Suppressor macrophage (primary cell): ENCODE measurements at regions not wholly inside any gene's neighbourhood (a gene's known extent, or its start where the extent isn't known, plus 50 kb on each side); places are given as distances from the start of the nearest gene placed in this dataset.

Experiments used
- DNase-seq, 4 experiments: peaks; one replicate each; pipeline ENCODE4 v3.0.0-alpha.2; 2020 to 2022

DNA sequence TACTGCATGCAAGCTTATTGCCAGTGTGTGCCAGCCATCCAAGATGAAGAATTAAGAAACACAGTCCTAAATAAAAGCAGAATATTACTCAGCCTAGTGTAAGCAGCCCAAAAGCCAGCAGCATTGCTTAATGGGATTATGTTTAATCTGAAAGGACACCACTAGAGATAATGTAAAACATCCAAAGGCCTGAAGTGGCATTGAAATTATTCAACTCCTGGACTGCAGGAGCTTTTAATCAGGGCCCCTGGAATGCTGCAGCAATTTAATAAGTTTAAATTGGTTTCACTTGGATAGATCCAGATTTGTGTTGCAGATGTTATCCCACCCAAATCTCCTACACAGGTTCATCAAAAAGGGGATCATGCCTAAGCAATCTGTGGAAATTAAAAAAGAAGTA lies 193.0 kb downstream of the C12orf50 start:
- no peak for DNase-seq

DNA sequence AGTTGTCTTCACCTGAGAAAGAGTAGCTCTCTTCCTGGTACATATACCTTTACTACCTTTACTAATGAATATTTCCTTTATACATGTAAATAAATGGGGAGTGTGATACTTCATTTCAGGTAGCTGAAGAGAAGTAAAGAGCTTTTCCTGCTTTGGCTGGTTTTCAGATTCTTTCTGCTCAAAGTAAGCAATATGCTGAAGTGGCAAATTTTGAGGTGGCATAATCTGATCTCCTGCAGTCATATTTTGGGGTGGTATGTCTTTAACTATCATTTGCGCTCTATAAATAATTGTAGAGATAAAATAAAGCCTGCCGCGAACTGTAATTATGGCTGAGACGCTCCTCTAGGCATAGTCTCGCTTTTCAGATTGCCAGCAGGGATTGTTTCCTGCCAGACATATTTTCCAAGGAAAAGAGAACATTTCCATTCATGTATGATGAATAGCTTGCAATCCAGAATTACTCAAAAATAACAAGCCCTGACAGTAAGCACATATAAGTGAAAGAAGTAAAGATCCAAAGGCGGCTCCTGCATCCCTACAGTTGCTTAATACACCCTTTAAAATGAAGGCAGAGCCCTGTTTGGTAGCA lies 200.7 kb downstream of the C12orf50 start:
- no peak for DNase-seq

DNA sequence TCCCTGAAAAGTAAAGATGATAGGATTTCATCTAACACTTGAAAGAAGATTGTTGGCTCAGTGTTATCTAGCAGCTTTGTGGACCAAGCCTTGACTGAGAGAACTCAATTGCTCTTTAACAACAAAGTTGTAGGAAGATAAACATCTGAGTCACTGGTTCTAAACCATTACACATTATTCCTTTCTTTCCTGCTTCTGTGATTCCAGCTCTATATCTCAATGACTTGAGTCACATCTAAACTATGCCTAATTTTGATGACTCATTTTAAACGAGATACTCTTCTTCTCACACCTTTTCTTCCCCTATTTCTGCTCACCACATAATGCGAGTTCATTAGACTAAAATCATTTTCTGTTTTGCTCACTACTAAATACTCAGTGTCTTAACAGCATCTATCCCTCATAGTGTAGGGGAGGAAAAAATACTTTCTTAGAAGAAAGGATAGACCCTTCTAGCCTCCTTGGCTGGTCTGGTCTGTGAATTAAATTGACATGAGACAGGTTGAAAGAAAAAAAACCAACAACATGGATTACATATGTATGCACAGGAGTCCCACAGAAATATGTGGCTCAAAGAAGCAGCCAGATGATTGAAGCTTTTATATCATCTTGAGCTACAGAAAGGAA lies 201.4 kb downstream of the C12orf50 start:
- no peak for DNase-seq

DNA sequence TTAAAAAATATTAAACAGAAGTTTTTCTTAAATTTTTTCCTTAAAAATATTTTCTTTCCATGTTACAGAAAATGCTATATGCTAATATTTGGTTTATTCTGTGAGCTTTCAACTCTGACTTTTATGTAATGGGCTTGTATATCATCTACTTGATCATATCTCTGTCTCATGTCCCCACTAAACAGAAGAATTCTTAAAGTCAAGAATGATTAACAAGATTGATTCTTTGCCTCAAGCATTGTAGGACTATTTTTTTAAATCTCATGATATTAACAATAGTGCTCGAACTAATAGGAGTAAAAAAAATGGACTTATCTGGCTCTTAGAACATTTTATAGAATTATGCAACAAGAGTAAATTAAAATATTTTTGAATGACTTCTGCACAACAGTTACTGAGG lies 206.3 kb downstream of the C12orf50 start:
- DNase-seq, result no peak

DNA sequence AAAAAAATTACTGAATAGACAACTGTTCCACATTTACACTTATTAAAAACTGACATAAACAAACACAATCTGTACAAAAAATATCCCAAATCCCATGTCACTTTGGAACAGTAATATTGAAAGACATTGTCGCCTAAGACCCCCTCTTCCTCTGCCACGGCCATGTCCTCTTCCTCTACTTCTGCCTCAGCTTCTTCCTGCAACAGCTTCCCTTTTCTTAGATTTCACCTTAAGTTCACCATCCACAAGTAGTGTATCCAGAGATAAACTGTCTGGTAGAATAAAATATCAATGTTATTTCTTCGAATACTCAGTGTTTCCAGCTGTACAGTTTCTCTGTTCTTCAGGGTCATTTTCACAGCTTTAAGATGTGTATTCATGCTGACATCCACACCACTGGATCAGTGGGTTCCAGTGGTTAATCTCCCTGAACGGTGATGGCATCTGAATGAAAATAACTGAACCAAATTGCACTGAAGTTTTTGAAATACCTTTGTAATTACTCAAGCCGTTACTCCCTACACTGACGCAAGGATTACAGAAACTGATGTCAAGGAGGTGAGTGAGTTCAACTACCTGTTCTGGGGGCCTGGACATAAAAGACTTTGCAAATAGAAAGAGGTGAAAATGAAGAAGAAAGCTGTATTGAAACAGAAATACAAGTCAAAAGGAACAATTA lies 208.5 kb downstream of the C12orf50 start:
- DNase-seq, result no peak

DNA sequence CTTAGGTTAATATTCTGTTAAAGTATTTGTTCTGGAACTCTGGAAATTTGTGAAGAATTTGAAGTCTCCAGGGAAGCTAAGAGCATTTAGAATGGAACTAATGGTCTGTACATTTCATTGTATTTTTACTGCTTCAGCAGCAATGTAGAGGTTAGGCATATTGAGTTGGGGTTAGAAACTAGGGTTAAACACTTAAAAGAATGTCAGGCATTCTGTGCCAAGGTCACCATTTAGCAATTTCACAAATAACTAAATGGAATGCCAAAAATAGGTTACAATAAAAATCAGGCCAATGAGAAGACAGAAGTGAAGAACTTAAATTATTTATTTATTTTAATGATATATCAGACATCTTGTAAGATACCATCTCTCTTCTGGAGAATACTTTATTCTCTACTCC lies 210.8 kb downstream of the C12orf50 start:
- no peak for DNase-seq

DNA sequence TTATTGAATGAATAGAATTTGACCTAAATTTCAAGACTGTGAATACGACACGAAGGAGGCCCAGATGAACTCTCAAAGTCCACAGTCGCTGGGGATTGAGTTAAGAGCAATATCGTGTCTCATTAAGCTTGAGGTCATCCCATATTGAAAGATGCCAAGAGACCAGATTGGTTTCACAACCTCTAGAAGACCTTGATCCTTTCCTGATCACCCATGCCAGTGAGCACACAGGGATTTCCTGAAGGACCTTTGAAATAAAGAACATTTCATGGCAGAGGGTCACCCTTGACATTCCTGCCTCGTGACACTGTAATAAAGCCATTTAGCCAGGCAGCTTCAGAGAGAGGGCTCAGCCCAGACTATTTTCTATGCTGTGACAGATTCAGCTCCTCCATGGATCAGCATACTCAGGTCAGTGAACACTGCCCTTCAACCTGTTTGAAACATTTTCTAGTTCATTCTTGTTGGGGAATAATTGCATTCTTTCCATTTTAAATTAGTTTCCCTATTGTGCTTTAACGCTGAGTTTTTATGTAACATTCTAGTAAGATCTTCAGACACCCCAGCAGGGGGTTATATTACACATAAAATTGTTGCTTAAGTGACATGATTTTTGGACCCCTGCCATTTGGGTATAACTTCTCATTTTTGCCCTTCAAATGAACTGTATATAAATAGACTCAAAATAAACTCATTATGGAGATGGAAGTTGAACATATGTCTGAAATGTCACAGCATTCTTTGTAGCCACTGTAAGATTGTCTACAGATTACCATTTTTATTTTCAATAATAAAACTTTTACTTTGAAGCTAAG lies 213.2 kb downstream of the C12orf50 start:
- no peak for DNase-seq

DNA sequence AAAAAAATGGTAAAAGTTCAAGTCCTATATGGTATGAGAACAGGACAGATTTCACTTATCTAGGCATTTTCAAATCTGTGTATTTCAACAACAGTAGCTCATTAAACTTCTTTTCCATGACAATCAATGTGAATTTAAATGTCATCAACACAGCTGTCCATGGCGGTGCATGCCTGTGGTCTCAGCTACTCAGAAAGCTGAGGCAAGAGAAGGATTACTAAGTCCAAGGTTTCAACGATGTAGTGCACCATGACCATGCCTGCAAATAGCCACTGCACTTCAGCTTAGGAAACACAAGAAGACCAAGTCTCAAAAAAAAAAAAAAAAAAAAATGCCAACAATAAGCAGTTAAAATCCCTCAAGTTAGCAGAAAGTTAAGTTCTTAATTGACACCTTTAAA lies 214.6 kb downstream of the C12orf50 start:
- no peak for DNase-seq

DNA sequence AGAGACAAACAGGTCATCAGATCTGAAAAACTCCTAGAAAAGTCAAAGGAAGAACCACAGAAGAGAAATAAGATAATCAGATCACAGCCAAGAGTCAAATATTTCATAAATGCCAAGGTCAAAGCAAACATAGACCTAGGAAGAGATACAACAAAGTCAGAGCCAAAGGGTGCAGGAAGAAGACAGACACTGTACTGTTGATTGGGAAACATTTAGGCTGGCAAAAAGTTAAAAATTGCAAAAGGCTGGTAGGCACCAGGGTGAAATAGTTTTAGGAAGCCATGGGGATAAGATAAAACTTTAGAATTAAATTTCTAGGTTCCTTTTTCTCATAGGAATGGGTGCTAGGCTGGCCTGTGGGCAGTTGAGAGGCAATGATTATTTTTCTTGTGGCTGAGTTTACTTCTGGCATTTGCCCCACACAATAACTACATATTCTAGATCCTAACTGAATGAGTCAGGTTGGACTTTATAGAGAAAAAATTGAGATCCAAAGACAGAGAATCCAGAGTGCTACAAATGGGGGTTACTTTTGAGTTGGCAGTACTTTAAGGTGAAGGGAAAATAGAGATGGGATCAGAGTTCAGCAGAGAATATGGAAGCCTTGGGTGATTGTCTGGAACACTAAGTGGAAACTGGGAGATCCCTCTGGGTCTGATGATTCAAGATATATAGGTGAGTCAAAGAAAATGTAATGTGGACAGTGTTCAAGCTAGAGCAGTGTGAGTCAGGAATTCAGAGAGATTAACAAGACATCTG lies 215.5 kb downstream of the C12orf50 start:
- no peak for DNase-seq

DNA sequence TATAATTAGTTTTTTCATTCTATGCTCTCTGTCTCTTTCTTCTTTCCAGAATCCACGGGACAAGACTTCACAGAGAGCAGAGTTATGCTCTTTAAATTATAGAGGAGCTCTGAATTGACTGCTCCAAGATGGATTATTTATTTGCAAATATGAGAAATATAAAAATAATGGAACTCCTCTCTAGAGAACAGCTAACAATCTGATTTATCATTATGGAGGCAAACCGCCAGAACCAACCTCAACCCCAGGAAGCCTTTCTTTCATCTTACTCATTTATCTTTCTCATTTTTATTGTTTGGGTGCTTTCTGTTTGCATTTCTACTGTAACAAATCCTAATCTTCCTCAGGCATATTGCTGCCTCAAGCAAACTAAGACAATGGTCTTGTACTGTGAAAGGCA lies 216.5 kb downstream of the C12orf50 start:
- no peak for DNase-seq

DNA sequence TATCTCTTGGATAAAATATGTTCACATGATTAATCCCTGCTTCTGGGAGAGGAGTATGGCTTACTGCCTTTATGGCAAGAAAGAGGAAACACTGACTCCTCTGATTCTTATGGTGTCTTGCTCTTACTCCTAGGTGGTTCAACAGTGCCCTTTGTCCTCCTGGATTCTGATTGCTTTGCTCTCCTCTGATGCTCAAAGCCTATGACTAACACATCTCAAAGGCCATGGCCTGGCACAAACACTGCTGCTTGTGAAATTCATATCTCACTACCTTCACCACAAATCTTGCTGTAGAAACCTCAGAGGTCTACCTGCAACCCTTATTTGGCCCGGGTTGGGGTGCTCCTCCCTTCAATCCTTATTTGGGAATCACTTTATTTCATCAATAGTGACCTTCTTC lies 217.2 kb downstream of the C12orf50 start:
- no peak for DNase-seq

DNA sequence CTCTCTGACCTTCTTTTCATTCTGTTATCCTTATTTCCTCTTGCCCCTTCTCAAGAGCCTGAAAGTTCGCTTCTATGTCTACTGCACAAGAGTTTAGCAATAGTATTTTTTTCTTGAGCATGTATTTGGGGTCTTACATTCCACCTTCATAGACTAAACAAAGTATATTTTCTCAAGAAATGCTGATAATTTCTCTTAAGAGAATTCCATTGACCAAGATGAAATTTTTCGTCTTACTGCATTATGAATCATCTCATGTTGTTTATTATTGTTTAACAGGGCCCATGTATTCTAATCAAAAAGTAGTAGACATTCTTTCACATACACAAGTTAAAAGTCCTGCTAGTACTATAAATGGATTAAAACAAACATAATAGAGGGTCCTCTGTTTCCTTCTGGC lies 219.3 kb downstream of the C12orf50 start:
- DNase-seq, result no peak

DNA sequence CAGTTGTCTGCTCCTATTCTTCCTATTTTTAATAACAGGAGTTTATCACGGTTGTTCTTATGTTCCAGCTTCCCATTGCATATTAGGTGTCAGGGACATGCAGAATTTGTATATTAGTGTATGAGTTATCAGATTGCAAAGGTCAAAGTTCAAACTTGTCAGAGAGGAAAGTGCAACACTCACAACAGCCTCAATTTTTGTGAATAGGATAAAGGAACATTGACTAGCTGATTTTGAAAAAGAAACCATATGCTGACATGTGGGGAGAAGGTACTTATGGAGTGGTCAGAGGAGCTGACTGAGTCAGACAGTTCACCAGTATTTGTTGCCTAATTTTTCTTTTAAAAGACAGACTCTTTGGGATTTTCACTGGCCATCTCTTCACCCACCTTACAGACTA lies 222.1 kb downstream of the C12orf50 start:
- DNase-seq, result no peak

DNA sequence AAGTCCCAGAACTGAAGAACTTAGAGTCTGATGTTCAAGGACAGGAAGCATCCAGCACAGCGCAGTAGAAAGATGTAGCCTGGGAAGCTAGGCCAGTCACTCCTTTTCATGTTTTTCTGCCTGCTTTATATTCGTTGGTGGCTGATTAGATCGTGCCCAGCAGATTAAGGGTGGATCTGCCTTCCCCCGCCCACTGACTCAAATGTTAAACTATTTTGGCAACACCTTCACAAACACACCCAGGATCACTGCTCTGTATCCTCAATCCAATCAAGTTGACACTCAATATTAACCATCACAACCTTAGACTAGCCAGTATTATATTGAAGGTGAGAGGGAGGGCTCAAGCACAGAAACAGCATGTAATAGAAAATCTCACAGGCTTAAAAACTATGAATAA lies 222.9 kb downstream of the C12orf50 start:
- no peak for DNase-seq

DNA sequence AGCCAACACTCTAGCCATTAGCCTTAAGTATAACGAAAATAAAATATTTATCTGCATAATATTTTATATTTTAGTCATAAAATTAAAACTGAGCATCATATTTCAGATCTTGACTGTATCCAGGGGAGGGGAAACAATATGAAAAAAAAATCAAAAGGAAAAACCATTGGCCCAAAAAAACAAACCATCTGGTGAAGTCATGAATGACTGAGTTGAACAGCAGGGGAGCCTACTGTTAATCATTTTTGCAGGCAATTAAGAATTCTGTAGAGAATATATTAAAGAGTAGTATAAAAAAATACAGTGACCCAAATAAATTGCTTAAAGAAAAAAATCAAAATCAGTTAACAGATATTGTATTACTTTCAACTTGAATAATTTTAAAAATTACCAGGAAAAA lies 224.8 kb downstream of the C12orf50 start:
- DNase-seq, result no peak

DNA sequence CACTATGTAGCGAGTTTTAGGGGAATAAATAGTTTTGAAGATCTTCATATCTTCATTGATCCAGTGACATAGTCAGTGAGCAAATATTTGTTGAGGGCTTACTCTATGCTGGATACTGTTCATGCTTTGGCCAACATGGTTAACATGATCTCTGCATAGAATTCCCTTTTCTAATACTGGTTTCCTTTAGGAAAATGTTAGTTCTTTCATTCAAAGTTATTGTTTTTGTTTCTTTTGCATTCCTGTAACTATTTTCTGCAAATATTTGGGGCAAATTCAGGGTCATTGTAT lies 226.5 kb downstream of the C12orf50 start:
- no peak for DNase-seq

DNA sequence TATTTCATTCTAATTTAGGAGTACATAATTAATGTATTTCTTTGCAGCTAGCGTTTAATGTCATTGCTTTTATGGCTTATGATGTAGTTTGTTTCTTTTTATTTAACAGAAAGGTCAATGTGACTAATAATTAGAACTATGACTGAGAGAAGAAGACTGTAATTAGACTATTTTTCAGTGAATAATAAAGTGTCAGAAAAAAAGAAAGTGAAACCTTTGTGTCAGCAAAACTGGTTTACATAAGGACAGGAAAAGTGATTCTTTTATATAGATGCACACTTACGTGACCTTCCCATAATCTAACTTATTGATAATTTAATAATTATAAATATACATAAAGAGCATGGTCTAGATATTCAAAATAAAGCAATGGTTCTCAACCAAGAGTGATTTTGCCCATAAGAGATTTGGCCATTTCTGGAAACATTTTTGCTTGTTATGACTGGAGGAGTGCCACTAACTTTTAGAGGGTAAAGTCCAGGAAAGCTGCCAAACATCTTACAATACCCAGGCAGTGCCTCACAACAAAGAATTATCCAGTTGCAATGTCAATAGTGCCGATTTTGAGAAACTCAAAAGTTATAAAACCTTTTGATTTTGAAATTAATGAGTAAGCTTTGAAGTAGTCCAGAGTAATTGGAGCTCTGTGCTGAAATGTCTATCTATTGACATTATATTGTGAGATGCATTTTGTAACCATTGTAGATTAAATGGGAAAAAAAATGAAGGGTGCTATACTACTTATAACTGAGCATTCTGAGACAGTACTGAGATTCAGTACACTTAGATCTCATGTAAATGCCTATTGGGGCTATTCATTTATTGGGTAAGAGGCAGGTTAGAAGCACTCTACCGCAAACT lies 227.1 kb downstream of the C12orf50 start:
- DNase-seq, result no peak

DNA sequence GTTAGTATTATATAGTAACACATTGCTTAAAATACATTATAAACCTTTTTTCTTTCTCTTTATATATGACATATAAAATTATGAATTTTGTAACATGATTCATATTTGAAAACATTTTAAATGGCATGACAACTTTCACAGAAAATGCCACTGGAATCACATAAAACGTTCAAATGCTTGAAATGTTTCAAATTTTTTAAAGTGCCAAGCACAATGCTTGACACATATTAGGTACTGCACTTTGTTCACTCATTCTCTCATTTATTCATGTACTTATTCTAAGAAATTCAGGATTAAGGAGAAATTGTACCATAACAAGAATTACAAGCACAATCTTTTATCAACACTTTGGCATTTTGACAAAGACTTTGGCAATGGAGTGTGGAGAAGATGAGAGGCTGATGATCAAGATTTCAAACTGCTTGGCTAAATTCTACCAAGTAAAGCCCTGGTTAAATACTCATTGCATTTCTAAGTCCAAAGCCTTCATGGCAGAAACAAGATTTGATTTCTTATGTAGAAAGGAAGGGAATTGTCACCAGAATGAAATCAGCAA lies 232.2 kb downstream of the C12orf50 start:
- DNase-seq, result no peak

DNA sequence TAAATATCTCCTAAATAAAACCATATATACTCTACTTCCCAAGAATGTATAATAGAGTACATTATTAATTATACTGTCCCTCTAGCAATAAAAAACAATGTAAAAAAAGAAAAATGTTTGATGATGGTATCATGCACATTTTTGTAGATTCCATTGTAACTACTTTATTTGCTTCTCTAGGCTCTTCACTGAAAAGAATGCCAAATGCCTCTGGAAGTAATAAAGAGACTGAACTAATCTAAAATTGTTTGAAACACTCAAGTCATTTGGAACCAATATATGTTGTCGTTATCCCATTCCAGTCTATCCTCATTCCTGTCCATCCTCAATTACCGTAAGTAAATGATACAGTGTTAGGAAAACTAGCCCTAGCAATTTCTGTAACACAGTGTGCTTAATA lies 233.6 kb downstream of the C12orf50 start:
- DNase-seq, result no peak

DNA sequence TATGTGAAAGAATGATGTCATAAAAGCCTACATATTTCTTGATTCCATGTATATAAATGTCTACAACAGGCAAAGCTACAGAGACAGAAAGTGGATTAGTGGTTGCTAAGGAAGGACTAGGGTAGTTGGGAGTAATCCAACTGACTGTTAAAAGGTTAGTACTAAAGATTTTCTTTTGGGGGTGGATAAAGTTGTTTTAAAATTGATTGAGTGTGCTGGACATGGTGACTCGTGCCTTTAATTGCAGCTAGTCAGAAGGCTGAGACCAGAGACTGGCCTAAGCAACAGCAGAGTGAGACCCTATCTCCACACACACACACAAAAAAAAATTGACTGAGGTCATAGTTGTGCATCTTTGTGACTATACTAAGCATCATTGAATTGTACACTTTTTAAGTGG lies 234.3 kb downstream of the C12orf50 start:
- DNase-seq, result no peak

DNA sequence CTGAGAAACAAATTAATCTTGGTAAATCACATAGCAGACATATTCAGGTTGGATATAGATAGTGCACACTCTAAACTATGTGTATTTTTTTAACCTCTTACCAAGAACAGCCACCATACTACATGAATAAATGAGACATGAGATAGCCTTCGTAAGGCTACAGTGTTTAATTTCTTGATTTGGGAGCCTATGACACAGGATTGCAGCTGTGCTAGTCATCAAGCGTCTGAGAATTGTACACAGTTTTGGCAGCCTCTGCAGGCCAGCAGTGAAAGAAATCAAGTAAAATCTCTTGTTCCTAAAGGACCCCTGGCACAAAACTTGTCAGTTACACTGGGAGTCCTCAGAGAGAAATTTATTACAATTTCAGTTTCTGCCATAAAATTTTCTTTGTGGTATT lies 236.1 kb downstream of the C12orf50 start:
- DNase-seq, result no peak

DNA sequence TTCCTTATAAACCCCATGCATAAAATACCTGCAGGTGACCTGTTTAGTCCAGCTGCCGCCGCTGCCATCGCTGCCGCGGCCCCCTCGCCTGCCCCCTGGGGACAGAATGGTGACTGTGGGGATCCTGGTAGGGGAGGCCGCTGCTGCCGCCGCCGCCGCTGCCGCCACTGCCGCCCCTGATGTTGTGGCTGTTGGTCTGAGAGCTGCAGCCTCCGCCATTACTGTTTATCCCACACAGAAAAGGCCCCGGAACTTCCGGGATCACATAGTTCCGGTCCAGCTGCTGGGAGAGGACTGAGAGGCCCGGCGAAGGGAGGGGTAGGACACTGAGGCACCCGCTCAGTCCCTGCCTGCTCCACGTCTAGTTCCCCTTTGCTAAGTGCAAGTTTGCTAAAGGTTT lies 244.9 kb downstream of the C12orf50 start:
- DNase-seq, result no peak
